GM10248 (cell line): ENCODE measurements at regions not wholly inside any gene's neighbourhood (a gene's known extent, or its start where the extent isn't known, plus 50 kb on each side); places are given as distances from the start of the nearest gene placed in this dataset.

Experiments used
- CTCF ChIA-PET: fragments of 300-600 bp; sonication (Branson Sonifier 250); formaldehyde crosslinking; extraction: SDS; loops from one replicate; lab custom pipeline; 2021; ENCODE audit warnings: antibody characterized with exemption; lab: Yijun Ruan, JAX
- POLR2A ChIA-PET: fragments of 350-650 bp; sonication (Branson Sonifier 250); formaldehyde crosslinking; extraction: SDS; loops from one replicate; lab custom pipeline; 2020; ENCODE audit warnings: antibody characterized with exemption; lab: Yijun Ruan, JAX
- DNase-seq: peaks from one replicate; pipeline ENCODE4 v3.0.0; 2012; ENCODE audit errors: extremely low spot score
- CTCF ChIP-seq: IDR thresholded peaks from 2 replicates; pipeline ENCODE4 v1.5.1; 2012; ENCODE audit warnings: mild to moderate bottlenecking, low read depth; ENCODE audit errors: extremely low read depth, missing control alignments, control extremely low read depth

- CTCF ChIA-PET, result no interaction called here
- TF ChIP-seq CTCF, result no peak
- DNase-seq, result no peak
- POLR2A ChIA-PET, result no interaction called here
Measured at GRCh38 chr2:207403950-207404349, 125.8 kb upstream of the CREB1 start.

GRCh38 chr2:207405150-207405549, 124.6 kb upstream of the CREB1 start:
- DNase-seq, result no peak
- no peak for TF ChIP-seq CTCF
- POLR2A ChIA-PET, result no interaction called here
- CTCF ChIA-PET, result no interaction called here

DNA sequence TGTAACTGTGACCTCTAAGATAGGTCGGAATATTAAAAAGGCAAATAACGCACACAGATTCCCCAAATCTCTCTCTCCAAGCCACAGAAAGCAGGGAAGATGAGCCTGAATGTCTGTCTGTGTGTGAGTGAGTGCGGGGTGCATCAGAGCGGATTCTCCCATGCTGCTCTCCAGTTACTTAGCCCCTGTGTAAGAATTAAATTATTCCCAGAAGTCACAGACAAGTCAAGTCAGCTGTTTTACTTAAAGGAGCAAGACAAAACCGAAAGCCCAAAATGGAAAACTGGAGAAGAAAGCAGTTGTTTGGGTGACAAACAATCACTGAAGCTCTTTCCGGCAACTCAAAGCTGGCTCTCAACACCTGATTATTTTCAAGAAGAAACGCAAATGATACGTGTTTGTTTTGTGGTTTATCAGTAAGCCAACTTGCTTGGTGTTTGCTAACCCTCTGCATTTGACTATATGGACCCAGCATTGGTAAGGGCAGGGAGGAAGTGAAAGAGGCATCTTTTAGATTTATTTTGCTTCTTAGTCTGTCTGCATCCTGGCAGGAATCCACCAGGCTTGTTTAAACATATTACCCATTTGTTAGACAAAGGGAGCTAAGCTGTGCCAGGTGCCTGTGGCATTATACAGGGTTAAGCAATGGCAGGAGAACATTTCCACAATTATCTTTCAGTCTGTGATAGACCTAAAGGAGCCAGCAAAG, 121.5 kb upstream of the CREB1 start:
- ChIA-PET POLR2A (no interaction called here), CTCF (interaction anchor here (1.0 to 1.2 kb wide), 3 partner anchors 9 to 17 kb away, joined by 3 to 4 read pairs (median 3); no protein-coding TSS in a partner anchor)
- no peak for DNase-seq
- TF ChIP-seq CTCF, result no peak

GRCh38 chr2:207409517-207409916, 120.2 kb upstream of the CREB1 start:
- TF ChIP-seq CTCF, result no peak
- ChIA-PET POLR2A (no interaction called here), CTCF (interaction anchor here (1.1 kb wide), 1 partner anchor 13 kb away, joined by 3 read pairs; no protein-coding TSS in a partner anchor)
- DNase-seq, result no peak

DNA sequence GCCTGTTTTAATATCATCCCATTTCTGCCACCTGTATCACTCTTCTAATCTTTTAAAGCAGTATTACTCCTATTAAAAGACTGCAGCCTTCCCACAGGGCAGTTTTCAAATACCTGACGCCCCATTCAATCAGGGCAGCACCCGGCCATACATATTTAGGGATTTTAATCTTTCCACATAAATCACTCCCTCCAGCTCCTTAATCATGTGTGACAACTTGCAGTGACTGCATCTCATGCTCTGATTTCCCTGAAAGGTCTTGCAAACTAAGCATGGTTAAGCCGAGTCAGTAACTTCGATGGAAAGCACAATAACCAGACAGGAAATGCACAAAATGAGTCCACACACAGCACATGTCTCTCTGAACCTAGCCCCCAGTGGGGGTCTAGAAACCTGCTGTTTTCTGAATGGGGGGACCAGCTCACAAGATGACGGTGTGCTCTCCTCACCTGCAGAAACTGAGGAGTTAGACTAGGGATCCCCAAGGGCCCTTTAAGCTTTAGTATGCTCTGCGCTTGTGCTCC, 116.9 kb upstream of the CREB1 start:
- ChIA-PET POLR2A (no interaction called here), CTCF (interaction anchor here (0.9 to 1.5 kb wide), 4 partner anchors 15 to 53 kb away, joined by 3 to 5 read pairs (median 4); no protein-coding TSS in a partner anchor)
- no peak for DNase-seq
- no peak for TF ChIP-seq CTCF

DNA sequence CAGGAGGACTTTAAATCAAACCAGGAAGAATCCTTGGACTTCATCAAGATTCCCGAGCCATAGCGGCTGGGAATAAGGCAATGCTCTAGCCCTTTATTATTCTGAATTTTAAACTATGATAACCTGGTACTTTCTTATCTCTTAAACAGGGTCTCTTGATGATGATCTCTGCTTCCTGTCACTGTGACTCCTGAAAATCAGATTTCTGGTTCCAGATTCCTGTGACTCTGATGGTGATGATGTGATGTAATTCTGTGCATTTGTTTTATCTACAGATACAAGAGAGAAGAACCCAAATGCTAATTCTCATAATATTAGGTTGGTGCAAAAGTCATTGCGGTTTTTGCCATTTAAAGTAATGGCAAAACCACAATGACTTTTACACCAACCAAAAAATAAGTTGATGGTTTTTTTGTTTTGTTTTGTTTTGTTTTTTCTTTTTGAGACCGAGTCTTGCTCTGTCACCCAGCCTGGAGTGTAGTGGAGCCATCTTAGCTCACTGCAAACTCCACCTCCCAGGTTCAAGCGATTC, 116.3 kb upstream of the CREB1 start:
- CTCF ChIA-PET, result interaction anchor here (1.4 kb wide), 1 partner anchor 10 kb away, joined by 6 read pairs; no protein-coding TSS in a partner anchor
- no peak for TF ChIP-seq CTCF
- DNase-seq, result no peak
- POLR2A ChIA-PET, result no interaction called here
